GM21390 (cell line): ENCODE measurements at regions not wholly inside any gene's neighbourhood (a gene's known extent, or its start where the extent isn't known, plus 50 kb on each side); places are given as distances from the start of the nearest gene placed in this dataset.
"Not testable (repeated sequence)": the region's sequence is repeated elsewhere in the genome, so short reads cannot be mapped to it uniquely, and the experiment has no call there.

Experiments
- ATAC-seq: cut with Tn5 transposase; IDR thresholded peaks from one replicate; pipeline ENCODE4 v1.9.1; 2021; ENCODE audit not compliant: unreplicated experiment

DNA sequence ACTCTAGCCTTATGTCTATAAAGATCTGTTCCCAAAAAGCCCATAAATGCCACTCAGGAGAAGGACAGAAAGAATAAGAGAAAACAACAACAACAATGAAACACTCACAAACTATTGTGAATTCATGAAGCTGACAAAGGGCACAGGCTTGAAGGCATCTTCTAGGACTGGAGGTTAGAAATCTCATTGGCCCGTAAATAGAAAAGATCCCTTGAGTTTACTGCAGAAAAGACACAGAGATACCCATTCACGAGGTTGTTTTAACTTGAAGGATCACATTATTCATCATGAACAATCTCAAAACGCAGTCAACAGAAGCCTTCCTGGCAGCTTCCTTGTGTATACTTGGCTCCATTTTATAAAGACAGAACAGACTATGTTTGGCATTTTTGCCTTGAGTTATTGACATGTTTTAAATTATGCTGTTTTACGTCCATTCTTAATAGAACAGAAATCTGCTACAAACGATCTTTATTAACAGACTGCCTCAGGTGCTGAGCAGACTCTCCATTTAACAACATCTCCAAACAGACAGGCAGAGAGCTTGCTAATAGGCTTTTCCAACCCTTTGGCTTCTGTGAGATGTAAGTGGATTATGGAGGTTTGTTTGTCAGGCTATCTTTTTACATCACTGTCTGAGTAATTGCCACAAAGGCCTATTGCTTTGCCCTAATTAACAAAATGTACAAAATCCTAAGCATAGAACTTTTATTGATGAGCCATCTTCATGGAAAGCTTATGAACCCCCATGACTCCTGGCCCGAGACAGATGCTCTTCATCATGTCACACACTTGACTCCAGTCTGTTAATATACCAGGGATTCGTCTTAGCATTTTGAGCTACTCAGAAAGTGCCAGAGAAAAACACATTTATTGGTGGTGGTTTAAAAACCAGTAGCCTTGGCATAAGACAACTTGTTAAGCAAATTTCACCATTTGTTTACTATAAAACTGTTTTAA lies 735.3 kb upstream of the ZNF608 start:
- no peak for ATAC-seq

DNA sequence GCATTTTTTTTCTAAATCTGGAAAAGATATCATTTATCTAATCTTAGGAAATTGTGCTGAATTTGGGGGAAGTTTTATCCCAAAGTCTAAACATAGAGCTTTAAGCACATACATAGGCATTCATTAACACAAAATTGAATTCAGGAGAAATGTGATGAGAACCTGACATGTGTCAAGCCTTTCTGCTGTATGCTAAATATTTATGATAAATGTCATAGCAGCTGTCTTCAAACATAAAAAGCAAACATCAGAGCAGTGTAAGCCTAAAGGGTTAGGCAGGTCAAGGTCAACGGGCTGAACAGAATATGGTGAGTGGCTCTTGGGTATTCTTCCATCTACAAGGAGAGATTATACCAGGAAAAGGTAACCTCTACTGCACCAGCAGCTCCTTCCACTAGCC lies 737.2 kb upstream of the ZNF608 start:
- no peak for ATAC-seq

DNA sequence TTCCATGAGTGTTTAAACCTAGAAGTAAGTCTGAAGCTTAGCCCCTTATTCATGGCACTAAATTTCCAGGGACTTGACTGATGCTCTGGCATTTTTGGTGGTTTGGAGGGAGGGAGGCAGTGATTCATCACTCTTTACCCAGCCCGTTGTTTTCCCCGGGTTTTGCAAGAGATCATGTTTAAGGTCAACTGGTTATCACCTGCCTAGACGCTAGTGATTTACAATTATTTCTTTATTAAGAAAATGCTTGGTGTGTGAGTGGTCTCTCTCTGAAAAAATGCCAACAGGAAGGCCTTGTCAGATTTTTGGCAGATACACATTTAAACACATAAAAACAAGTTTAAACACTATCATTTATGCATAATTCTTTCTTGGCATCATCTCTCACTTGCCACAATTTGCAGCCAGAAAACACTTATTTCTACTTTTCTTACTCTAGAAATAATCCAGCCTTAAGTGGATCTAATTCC lies 737.9 kb upstream of the ZNF608 start:
- no peak for ATAC-seq

DNA sequence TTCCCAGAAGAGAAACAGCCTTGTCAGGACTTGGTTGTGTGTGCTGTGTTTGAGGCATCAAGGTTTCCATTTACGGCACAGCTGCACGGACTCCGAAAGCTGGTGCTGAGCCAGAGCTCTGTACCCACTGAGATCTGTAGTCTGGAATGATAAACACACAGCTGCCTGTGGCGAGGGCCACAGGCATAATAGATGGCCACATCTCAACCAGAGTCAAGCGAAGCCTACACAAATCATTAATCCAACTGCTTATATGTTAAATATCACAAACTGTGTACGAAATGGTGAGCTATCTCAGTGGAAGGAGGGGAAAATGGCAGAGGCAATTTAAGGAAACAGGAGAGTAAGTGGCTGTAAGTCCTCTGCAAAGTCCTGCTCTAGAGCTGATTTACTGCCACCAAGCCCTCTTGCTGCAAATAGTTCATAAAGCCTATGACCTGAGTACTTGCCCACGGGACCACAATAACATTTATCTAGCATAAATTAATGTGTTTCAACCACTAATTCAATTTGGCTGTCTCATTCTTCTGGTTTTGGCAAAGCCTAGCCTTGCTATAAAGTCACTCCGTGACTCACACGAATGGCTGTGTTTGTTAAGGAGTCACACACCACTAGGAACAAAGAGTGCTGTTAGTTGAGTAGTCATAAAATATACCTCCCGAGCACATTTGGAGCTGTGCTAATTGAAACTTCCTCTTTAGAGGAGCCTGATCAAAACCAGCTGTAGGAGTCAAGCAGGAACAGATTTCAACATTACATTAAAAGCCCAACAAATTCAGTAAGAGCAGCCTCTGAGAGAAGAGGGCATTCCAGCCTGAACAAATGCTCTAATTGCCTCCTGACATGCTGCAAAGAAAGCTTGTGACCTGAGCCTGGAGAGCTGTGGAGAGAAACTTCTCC lies 738.6 kb upstream of the ZNF608 start:
- peak; percentile 49 for ATAC-seq

DNA sequence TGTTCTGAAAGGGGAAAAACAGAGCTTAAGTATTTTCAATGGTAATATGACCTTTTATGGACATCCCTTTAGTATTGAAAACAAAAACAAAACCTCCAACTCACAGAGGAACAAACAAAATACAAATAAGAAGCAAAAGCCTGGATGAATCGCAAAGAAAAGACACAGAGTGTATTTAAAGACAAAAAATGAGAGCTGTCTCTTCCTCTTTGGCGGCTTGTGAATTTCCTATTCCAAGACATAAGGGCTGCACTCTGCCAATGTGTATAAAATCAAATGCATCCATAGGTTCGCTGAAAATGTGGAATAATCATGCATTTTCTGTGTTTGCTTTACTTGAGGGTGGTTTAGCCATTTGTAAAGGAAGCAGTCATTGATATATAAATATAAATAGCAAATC lies 739.3 kb upstream of the ZNF608 start:
- ATAC-seq = peak; percentile 45

DNA sequence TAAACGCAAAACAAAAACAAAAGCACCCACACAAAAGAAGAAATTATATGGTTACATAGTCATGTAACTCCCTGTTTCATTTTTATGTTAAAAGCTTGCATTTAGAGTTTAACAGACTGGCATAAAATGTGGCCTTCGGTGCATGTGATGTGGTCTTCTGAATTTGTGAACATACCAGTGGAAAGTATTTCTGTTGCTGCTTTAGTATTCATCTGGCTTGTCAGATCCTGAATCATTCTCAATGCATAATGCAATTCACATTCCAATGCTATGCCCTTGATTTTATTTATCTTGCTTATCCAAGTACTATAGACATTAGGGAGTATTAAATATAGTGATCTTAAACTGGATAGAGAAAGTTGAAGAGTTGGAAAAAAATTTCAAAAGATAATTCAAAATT lies 740.2 kb upstream of the ZNF608 start:
- ATAC-seq = no peak

DNA sequence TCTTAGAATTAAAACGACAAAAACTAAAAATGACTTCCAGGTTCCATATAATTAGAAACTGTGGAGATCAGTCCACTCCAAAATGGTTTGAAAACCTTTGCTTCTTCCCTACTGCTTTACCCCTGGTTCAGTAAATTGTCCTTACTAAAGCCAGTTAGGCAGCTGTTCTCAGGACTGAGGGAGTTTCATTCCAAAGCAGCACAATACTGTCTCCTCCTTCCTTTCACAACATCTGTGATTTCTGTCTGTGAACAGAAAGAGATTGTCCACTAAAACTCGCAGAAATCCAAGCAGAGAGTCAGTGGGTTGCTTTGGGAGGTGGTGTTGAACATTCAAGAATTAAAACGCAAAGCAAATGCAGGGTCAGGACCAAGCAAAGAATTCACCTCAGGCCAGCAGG lies 740.8 kb upstream of the ZNF608 start:
- ATAC-seq = no peak

GRCh38 chr5:125487652-125488051 lies 741.2 kb upstream of the ZNF608 start:
- ATAC-seq = not testable (repeated sequence)

GRCh38 chr5:125489146-125489545 lies 742.7 kb upstream of the ZNF608 start:
- no peak for ATAC-seq

- no peak for ATAC-seq
Measured at GRCh38 chr5:125491986-125492492, 745.6 kb upstream of the ZNF608 start.

DNA sequence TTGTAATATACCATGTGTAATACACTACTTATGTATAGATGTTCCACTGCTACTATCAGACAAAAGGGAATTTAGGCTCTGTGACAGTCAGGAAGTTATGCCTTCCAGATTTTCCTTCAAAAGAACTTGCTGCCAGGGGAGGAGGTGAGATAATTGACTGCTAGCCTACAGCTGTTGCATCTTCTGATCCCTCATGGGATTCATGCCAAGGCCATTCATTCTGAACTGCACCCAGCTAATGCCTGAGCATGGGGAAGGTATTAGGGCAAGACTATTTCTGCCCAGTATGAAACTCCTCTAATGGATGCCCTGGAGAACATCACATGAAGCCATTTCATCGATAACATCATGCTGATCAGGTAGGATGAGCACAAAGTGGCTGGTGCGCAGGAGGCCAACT lies 746.5 kb upstream of the ZNF608 start:
- no peak for ATAC-seq

DNA sequence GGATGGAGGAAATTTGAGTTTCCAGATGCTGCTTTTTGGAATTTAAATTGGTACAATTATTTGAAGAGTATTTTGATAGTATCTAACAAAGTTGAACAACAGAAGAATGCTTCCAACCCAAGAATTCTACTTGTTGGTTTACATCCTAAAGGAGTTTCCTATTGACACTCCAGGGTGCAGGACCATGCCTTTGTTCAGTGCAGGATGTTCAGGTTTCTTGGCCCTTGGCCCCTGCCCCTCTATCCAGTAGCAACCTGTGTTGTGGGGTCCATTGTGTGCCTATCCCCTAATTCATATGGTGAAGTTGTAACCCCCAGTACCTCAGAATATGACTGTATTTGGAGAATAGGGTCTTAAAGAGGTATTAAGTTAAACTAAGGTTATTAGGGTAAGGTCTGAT lies 750.0 kb upstream of the ZNF608 start:
- ATAC-seq = no peak

- no peak for ATAC-seq
Measured at GRCh38 chr5:125497651-125498050, 751.2 kb upstream of the ZNF608 start.

DNA sequence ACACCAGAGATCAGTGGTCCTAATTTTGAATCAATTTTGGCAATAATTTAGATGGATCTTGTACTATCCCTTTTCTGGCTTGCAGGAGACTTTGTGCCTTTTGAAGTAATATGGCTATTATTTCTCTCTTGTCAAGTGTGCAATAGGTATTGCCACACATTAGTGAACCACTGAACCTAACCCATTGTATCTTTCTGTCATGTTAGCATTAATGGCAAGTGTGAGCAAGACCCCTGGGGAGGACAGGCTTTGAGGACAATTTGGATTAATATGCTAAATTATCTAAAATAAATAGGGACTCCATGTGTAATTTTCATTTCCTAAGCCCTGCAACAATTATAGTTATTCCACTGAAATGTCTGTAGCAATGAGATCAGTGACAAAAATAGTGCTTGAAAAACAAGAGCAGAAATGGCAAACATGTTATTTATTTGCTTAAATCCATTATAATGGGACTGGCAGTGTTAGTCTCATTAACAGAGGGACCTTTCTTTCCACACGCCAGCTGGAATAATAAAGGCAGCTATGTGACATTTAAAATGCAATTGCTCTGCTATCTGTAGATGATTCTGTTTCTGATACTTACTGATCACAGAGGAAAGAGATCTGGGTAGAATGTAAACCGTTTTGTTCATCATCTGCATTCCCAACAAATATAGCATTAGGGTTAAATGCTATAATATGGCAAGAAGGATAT lies 753.3 kb upstream of the ZNF608 start:
- ATAC-seq = no peak

- ATAC-seq = no peak
Measured at GRCh38 chr5:125501396-125501795, 755.0 kb upstream of the ZNF608 start.

DNA sequence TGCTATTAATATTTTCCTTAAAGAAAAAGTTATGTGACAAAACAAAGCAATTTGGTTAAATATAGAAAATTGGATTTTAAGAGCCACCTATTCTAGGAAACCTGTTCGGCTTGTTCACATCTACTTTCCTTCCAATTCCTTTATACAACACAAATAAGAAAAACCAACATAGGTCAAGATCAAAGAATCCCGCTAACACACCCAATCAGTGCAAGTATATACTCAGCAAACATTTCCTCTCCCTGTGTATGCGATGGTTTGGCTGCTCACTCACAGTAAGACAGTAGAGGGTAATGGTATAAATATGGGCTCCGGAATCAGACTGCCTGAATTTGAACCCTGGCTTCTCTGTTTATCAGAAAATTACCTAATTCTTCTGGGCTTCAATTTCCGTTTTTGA lies 757.5 kb upstream of the ZNF608 start:
- ATAC-seq = no peak

DNA sequence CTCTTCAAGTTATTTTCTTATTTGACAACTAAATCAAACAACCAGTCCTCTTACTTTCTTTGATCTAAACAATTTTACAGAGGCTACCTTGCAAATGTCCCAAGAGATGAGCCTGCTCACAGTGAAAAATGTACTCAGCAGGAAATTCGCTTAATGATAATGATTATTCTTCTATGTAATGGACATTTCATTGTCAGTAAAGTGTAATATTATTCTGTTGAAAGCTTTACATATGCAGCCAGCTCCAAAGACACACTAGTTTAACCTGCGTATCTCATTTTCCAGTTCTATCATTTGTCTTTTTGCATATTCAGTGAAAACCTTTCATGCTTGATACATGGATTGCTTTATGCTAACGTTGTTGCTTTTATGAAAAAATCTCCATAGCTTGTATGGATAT lies 758.7 kb upstream of the ZNF608 start:
- no peak for ATAC-seq

- no peak for ATAC-seq
Measured at GRCh38 chr5:125506124-125506523, 759.7 kb upstream of the ZNF608 start.

GRCh38 chr5:125508225-125508624 lies 761.8 kb upstream of the ZNF608 start:
- ATAC-seq = no peak

- ATAC-seq = no peak
Measured at GRCh38 chr5:125510651-125511050, 764.2 kb upstream of the ZNF608 start.

- no peak for ATAC-seq
Measured at GRCh38 chr5:125517973-125518550, 771.6 kb upstream of the ZNF608 start.
